GM12878 (cell line): ENCODE measurements at regions not wholly inside any gene's neighbourhood (a gene's known extent, or its start where the extent isn't known, plus 50 kb on each side); places are given as distances from the start of the nearest gene placed in this dataset.
A peak's percentile ranks its signal among the peaks of the same experiment; 100 is the strongest.

Experiments
- ATAC-seq: fragments of 200-7000 bp; cut with Tn5 transposase; 3 replicates; pipeline ENCODE4 v1.9.1; 2020; ENCODE audit warnings: mild to moderate bottlenecking, moderate library complexity
- BruUV-seq: library from RNA; stranded (reverse); fragments of 400-500 nt; replicated peaks from 2 replicates; lab custom pipeline; 2021; lab: Mats Ljungman, UMichigan
- CTCF ChIA-PET: fragments of 300-600 bp; sonication (Branson Sonifier 250); formaldehyde crosslinking; extraction: SDS; loops from one replicate; lab custom pipeline; 2021; ENCODE audit warnings: inconsistent platforms; lab: Yijun Ruan, JAX
- POLR2A ChIA-PET: fragments of 350-600 bp; formaldehyde crosslinking; extraction: SDS; loops from one replicate; lab custom pipeline; 2021; ENCODE audit warnings: inconsistent platforms; lab: Charles Lee
- RAD21 ChIA-PET: fragments of 300-600 bp; sonication (Branson Sonifier 250); formaldehyde crosslinking; loops from one replicate; lab custom pipeline; 2023; ENCODE audit warnings: antibody characterized with exemption; ENCODE audit not compliant: unreplicated experiment; lab: Charles Lee
- SMC1A ChIA-PET: fragments of 300-600 bp; sonication (Branson Sonifier 250); formaldehyde crosslinking; loops from one replicate; lab custom pipeline; 2023; ENCODE audit not compliant: unreplicated experiment, uncharacterized antibody; lab: Charles Lee
- DNase-seq: peaks from one replicate; pipeline ENCODE4 v3.0.0-alpha.2; 2011; ENCODE audit warnings: low read depth, low spot score
- FAIRE-seq: peaks from 3 replicates; lab custom pipeline; 2011; peaks lifted over from hg19 to GRCh38; lab: Jason Lieb, UNC
- H2AFZ ChIP-seq: 2 replicates; pipeline ENCODE4 v1.6.0; 2011; ENCODE audit warnings: low read depth, low read length, control low read depth; ENCODE audit not compliant: control insufficient read depth
- H3K27ac ChIP-seq: 2 replicates; pipeline ENCODE4 v1.5.1; 2011; ENCODE audit warnings: control low read depth; ENCODE audit not compliant: control insufficient read depth, insufficient read depth
- H3K27me3 ChIP-seq, 2 experiments: replicated peaks in 1 of 2; 2 replicates each; pipeline versions ENCODE4 v1.6.0 to v1.6.1; 2011; ENCODE audit warnings: low read length in 1 of 2; ENCODE audit not compliant: control insufficient read depth in 2 of 2, insufficient read depth in 2 of 2
- H3K36me3 ChIP-seq, 2 experiments: 2 replicates each; pipeline ENCODE4 v1.5.1; 2011; ENCODE audit warnings: low read length in 1 of 2; ENCODE audit not compliant: control insufficient read depth in 2 of 2, insufficient read depth in 2 of 2
- H3K4me1 ChIP-seq: 2 replicates; pipeline ENCODE4 v1.6.1; 2011; ENCODE audit warnings: mild to moderate bottlenecking, low read length, moderate library complexity, mixed read lengths; ENCODE audit not compliant: control insufficient read depth, insufficient read depth
- H3K4me2 ChIP-seq: 2 replicates; pipeline ENCODE4 v1.6.0; 2011; ENCODE audit warnings: control low read depth; ENCODE audit not compliant: control insufficient read depth, insufficient read depth
- H3K4me3 ChIP-seq: fragments of 200-600 bp; sonication (generic); 2 replicates; pipeline ENCODE4 v1.5.1; 2016
- H3K79me2 ChIP-seq: 2 replicates; pipeline ENCODE4 v1.6.0; 2011; ENCODE audit warnings: low read length; ENCODE audit not compliant: control insufficient read depth, insufficient read depth
- H3K9ac ChIP-seq: 2 replicates; pipeline ENCODE4 v1.8.0; 2011; ENCODE audit warnings: low read length, control low read depth, mixed read lengths; ENCODE audit not compliant: control insufficient read depth, insufficient read depth
- H3K9me3 ChIP-seq: replicated peaks from 3 replicates; pipeline ENCODE4 v1.5.1; 2011; ENCODE audit warnings: mild to moderate bottlenecking, low read length; ENCODE audit not compliant: control insufficient read depth, insufficient read depth
- H4K20me1 ChIP-seq: 2 replicates; pipeline ENCODE4 v1.6.0; 2011; ENCODE audit not compliant: control insufficient read depth, insufficient read depth
- ATF2 ChIP-seq: IDR thresholded peaks from 2 replicates; pipeline ENCODE4 v1.6.1; 2012; ENCODE audit warnings: low read length, inconsistent platforms
- BCL11A ChIP-seq: IDR thresholded peaks from 2 replicates; pipeline ENCODE4 v1.6.1; 2011; ENCODE audit warnings: low read depth, low read length
- CBX5 ChIP-seq: sonication (generic); IDR thresholded peaks from 2 replicates; pipeline ENCODE4 v1.6.1; 2016; ENCODE audit warnings: low read depth, moderate library complexity, mild to moderate bottlenecking, inconsistent platforms
- CHD1 ChIP-seq: IDR thresholded peaks from 2 replicates; pipeline ENCODE4 v1.6.1; 2012; ENCODE audit warnings: low read depth, low read length, improper control_type of control experiment
- DPF2 ChIP-seq: fragments of 450-650 bp; IDR thresholded peaks from 2 replicates; pipeline ENCODE4 v1.6.1; 2017; ENCODE audit warnings: mild to moderate bottlenecking
- E2F4 ChIP-seq: IDR thresholded peaks from 2 replicates; pipeline ENCODE4 v1.6.1; 2012; ENCODE audit warnings: low read depth, low read length, improper control_type of control experiment
- FOXK2 ChIP-seq: fragments of 450-650 bp; IDR thresholded peaks from 2 replicates; pipeline ENCODE4 v1.6.1; 2017; ENCODE audit warnings: mild to moderate bottlenecking, moderate library complexity
- FOXM1 ChIP-seq: IDR thresholded peaks from 2 replicates; pipeline ENCODE4 v1.6.1; 2012; ENCODE audit warnings: low read depth, mild to moderate bottlenecking, inconsistent platforms, low read length, moderate library complexity
- HDGF ChIP-seq: fragments of 450-650 bp; IDR thresholded peaks from 2 replicates; pipeline ENCODE4 v1.6.1; 2016; ENCODE audit warnings: antibody characterized with exemption
- IKZF1 ChIP-seq: fragments of 450-650 bp; conservative IDR thresholded peaks from 2 replicates; pipeline ENCODE4 v1.6.1; 2017; ENCODE audit warnings: antibody characterized with exemption, mild to moderate bottlenecking
- IKZF2 ChIP-seq, 2 experiments: fragments of 450-650 bp; IDR thresholded peaks; 2 replicates each; pipeline ENCODE4 v1.6.1; 2017; ENCODE audit warnings: mild to moderate bottlenecking in 2 of 2, moderate library complexity in 2 of 2
- IRF4 ChIP-seq: IDR thresholded peaks from 2 replicates; pipeline ENCODE4 v1.6.1; 2011; ENCODE audit warnings: low read depth, low read length
- JUNB ChIP-seq: IDR thresholded peaks from 2 replicates; pipeline ENCODE4 v1.6.1; 2016; ENCODE audit warnings: antibody characterized with exemption, mild to moderate bottlenecking
- MAX ChIP-seq: IDR thresholded peaks from 2 replicates; pipeline ENCODE4 v1.6.1; 2012; ENCODE audit warnings: low read depth, low read length, improper control_type of control experiment
- NFIC ChIP-seq: IDR thresholded peaks from 2 replicates; pipeline ENCODE4 v1.6.1; 2012; ENCODE audit warnings: low read depth, mild to moderate bottlenecking, inconsistent platforms, low read length, moderate library complexity
- SKIL ChIP-seq: fragments of 450-650 bp; IDR thresholded peaks from 2 replicates; pipeline ENCODE4 v1.6.1; 2017; ENCODE audit warnings: mild to moderate bottlenecking, low read depth, inconsistent platforms; ENCODE audit not compliant: poor library complexity, severe bottlenecking
- SREBF2 ChIP-seq: IDR thresholded peaks from 2 replicates; pipeline ENCODE4 v1.6.1; 2012; ENCODE audit warnings: mild to moderate bottlenecking, low read length
- SRF ChIP-seq, 2 experiments: IDR thresholded peaks; 2 replicates each; pipeline ENCODE4 v1.6.1; 2011; ENCODE audit warnings: low read depth in 2 of 2, low read length in 2 of 2, mild to moderate bottlenecking in 1 of 2, moderate library complexity in 1 of 2
- STAT3 ChIP-seq: IDR thresholded peaks from 2 replicates; pipeline ENCODE4 v1.6.1; 2011; ENCODE audit warnings: low read depth, low read length, improper control_type of control experiment
- TCF3 ChIP-seq: IDR thresholded peaks from 2 replicates; pipeline ENCODE4 v1.6.1; 2012; ENCODE audit warnings: low read depth, mild to moderate bottlenecking, low read length, borderline replicate concordance; ENCODE audit not compliant: insufficient read depth
- WGBS: methylation state at CpG from one replicate; pipeline ENCODE4 v1.1.6; 2016; ENCODE audit warnings: low lambda C conversion rate; ENCODE audit not compliant: insufficient replicate concordance, insufficient coverage; ENCODE audit errors: missing lambda C conversion rate; 5-methylcytosine and 5-hydroxymethylcytosine counted together
- in situ Hi-C: fragments of 300-500 bp; cut with MboI; formaldehyde crosslinking; loops from 9 replicates; pipeline ENCODE4 v1.14.3; 2018; ENCODE audit warnings: mixed read lengths
- intact Hi-C: fragments of 100-400 bp; cut with micrococcal nuclease; formaldehyde crosslinking; loops from one replicate; pipeline ENCODE4 v1.14.2; 2022; ENCODE audit not compliant: unreplicated experiment

- DNase-seq (no peak), FAIRE-seq (no peak), ATAC-seq (peak; percentile 59)
- H2AFZ ChIP-seq = no peak overlapping the region
- H3K79me2 ChIP-seq = no peaks in the 10 kb centered on the region
- no peaks in the 10 kb centered on the region; the same call in 2 of the 3 replicates for H3K9me3 ChIP-seq
- no peak overlapping the region for H3K9ac ChIP-seq
- intact Hi-C loops (no loop called here), in situ Hi-C loops (no loop called here)
- H3K4me1 ChIP-seq = peaks cover 11% of the 10 kb centered on the region
- RAD21 ChIA-PET = interaction anchor here (1.0 to 1.2 kb wide), 2 partner anchors 106 to 120 kb away, joined by 3 to 4 read pairs; no protein-coding TSS in a partner anchor
- SMC1A ChIA-PET = interaction anchor here (0.8 to 2.5 kb wide), 3 partner anchors 48 to 116 kb away, joined by 3 to 6 read pairs (median 4); no protein-coding TSS in a partner anchor
- no TSS peak for BruUV-seq
- POLR2A ChIA-PET = no interaction called here
- H3K36me3 ChIP-seq = no peaks in the 10 kb centered on the region
- no peak overlapping the region for H3K27ac ChIP-seq
- no peak overlapping the region for H3K4me3 ChIP-seq
- no peaks in the 10 kb centered on the region for H4K20me1 ChIP-seq
- WGBS = 26% methylated on average over 9 of the region's 9 CpGs
- CTCF ChIA-PET = interaction anchor here (0.9 to 1.1 kb wide), 2 partner anchors 9 to 124 kb away, joined by 3 to 4 read pairs; no protein-coding TSS in a partner anchor
- peak overlapping the region; percentile 57 for H3K4me2 ChIP-seq
- no peaks in the 10 kb centered on the region for H3K27me3 ChIP-seq
- TF ChIP-seq STAT3 (no peak), IKZF2 (IDR thresholded peaks at IDR 0.05) (peak in 1 of 2 experiments; percentile 24; a peak in 1 of 4 replicates), SRF (IDR thresholded peaks at IDR 0.05; ENCODE audit: low read depth in 2 of 2, low read length in 2 of 2) (0 out of 4 replicates have a peak, but pooled peaks of 1 of the 2 experiments have one; percentile 11), MAX (no peak), SREBF2 (no peak), SKIL (no peak), NFIC (peak; percentile 32; the same call in 1 of the 2 replicates), IRF4 (peak; percentile 63; the same call in 1 of the 2 replicates), DPF2 (0 out of 2 replicates have a peak, but pooled peaks have one; percentile 51), CHD1 (no peak), FOXM1 (0 out of 2 replicates have a peak, but pooled peaks have one; percentile 29), FOXK2 (no peak), BCL11A (peak; percentile 79; the same call in 1 of the 2 replicates), HDGF (no peak), E2F4 (no peak), IKZF1 (peak; percentile 40; the same call in 1 of the 2 replicates), ATF2 (0 out of 2 replicates have a peak, but pooled peaks have one; percentile 46), TCF3 (peak; percentile 78; the same call in 1 of the 2 replicates), CBX5 (no peak), JUNB (peak; percentile 80)
Measured at GRCh38 chr9:107875571-107875980, 386.0 kb upstream of the KLF4 start.
